Colonic mucosa (tissue), 4 donors: ENCODE measurements at regions not wholly inside any gene's neighbourhood (a gene's known extent, or its start where the extent isn't known, plus 50 kb on each side); places are given as distances from the start of the nearest gene placed in this dataset.

Source experiments
- DNase-seq: peaks from one replicate; pipeline ENCODE4 v3.0.0-alpha.2; 2020
- H3K27ac ChIP-seq: fragments of 200-600 bp; one replicate; pipeline ENCODE4 v1.8.0; 2021
- H3K27me3 ChIP-seq: fragments of 200-600 bp; one replicate; pipeline ENCODE4 v1.8.0; 2021
- H3K36me3 ChIP-seq: fragments of 200-600 bp; one replicate; pipeline ENCODE4 v1.8.0; 2021
- H3K4me1 ChIP-seq: fragments of 200-600 bp; one replicate; pipeline ENCODE4 v1.8.0; 2021; ENCODE audit warnings: mild to moderate bottlenecking
- H3K4me3 ChIP-seq: fragments of 200-600 bp; one replicate; pipeline ENCODE4 v1.8.0; 2021
- H3K9ac ChIP-seq, 2 donors: one replicate each; pipeline ENCODE4 v1.7.0; 2013; ENCODE audit warnings: control low read depth in 2 of 2, low read depth in 2 of 2, low read length in 2 of 2
- H3K9me3 ChIP-seq: fragments of 200-600 bp; one replicate; pipeline ENCODE4 v1.8.0; 2021
- intact Hi-C: fragments of 100-400 bp; cut with DNase I; formaldehyde crosslinking; loops from one replicate; pipeline ENCODE4 v1.14.1; 2022
- TF ChIP-seq, protein P1 (sequence below): fragments of 200-600 bp; IDR thresholded peaks from one replicate; pipeline ENCODE4 v1.8.0; 2022; ENCODE audit warnings: antibody characterized with exemption, mild to moderate bottlenecking
- donor health status: healthy.
- donor health status: DM: no; HTN: no; CAD: no.
- donor health status: DM: no; HTN: no; CAD: no.

DNA sequence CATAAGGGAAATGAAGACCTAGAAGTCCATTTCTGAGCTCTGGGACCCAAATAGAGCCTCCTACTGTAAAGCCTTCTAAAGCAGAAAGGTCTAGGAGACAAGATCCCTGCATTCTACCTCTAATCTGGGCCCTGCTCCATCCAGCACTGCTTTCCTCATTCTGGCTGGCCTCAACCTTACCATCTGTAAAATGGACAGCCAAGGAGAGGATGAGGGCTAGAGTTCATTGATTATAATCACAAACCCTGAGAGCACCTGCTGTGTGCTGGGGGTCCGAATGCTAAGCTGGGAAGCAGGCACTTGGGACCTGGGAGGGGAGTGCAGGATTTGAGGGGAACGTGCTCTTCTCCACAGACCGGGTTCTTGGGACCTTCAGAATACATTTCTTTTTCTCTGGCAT is 454.0 kb upstream of the ZMIZ1 start:
- intact Hi-C loops: no loop called here
- TF ChIP-seq, protein P1, sequence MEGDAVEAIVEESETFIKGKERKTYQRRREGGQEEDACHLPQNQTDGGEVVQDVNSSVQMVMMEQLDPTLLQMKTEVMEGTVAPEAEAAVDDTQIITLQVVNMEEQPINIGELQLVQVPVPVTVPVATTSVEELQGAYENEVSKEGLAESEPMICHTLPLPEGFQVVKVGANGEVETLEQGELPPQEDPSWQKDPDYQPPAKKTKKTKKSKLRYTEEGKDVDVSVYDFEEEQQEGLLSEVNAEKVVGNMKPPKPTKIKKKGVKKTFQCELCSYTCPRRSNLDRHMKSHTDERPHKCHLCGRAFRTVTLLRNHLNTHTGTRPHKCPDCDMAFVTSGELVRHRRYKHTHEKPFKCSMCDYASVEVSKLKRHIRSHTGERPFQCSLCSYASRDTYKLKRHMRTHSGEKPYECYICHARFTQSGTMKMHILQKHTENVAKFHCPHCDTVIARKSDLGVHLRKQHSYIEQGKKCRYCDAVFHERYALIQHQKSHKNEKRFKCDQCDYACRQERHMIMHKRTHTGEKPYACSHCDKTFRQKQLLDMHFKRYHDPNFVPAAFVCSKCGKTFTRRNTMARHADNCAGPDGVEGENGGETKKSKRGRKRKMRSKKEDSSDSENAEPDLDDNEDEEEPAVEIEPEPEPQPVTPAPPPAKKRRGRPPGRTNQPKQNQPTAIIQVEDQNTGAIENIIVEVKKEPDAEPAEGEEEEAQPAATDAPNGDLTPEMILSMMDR: no peak
- Histone ChIP-seq H3K9me3 (no peaks in the 10 kb centered on the region), H3K36me3 (no peaks in the 10 kb centered on the region), H3K9ac (no peak overlapping the region), H3K4me1 (peaks cover 11% of the 10 kb centered on the region), H3K27me3 (no peaks in the 10 kb centered on the region), H3K4me3 (no peak overlapping the region), H3K27ac (no peak overlapping the region)
- no peak for DNase-seq

DNA sequence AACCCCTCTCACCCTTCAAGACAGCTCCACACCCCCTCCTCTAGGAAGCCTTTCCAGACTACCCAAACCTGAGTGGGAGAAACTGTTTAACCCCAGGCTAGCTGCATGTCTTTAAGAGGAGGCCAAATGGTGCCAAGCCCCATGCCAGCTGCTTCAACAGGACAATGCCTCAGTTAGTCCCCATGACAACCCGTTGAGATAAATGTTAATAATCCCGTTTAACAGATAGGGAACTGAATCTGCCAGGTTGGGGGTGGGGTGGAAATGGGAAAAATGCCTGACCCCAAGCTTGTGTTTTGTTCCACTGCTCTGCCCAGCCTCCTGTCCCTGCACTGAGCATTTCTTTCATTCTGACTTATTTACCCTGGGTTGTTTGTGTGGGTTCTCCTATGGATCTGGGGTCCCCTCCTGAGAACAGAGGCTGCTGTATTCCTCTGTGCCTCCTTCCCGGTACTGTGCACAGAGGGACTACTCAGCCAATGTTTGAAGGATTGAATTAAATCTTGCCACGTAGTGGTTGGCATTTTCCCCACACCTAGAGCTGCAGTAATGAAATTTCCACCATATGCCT is 452.6 kb upstream of the ZMIZ1 start:
- Histone ChIP-seq H3K27me3 (no peaks in the 10 kb centered on the region), H3K9me3 (no peaks in the 10 kb centered on the region), H3K4me3 (no peak overlapping the region), H3K36me3 (no peaks in the 10 kb centered on the region), H3K27ac (no peak overlapping the region), H3K4me1 (peaks cover 11% of the 10 kb centered on the region), H3K9ac (no peak overlapping the region)
- DNase-seq: no peak
- TF ChIP-seq, protein P1: no peak
- intact Hi-C loops: no loop called here

DNA sequence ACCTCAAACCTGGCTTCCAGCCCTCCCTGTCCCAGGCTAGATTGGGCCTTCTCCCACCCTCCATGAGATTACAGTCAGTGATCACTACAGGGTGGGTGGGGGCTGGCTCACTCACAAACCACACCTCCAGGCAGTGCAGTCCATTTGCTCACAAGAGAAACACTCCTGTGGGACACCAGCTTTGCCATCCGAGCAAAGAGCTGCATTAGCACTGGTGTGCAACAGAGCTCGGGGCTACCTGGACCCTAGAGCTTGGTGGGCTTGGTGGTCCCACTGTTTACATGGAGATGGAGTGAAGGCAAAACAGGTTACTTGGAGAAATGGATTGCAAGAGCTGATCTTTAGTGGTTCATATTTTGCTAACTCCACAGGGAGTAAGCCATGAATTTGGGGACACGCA is 451.7 kb upstream of the ZMIZ1 start:
- H3K27me3 ChIP-seq: no peaks in the 10 kb centered on the region
- intact Hi-C loops: no loop called here
- TF ChIP-seq, protein P1: no peak
- no peak for DNase-seq
- peaks cover 11% of the 10 kb centered on the region for H3K4me1 ChIP-seq
- H3K27ac ChIP-seq: no peak overlapping the region
- no peak overlapping the region for H3K9ac ChIP-seq
- H3K36me3 ChIP-seq: no peaks in the 10 kb centered on the region
- H3K9me3 ChIP-seq: no peaks in the 10 kb centered on the region
- no peak overlapping the region for H3K4me3 ChIP-seq

DNA sequence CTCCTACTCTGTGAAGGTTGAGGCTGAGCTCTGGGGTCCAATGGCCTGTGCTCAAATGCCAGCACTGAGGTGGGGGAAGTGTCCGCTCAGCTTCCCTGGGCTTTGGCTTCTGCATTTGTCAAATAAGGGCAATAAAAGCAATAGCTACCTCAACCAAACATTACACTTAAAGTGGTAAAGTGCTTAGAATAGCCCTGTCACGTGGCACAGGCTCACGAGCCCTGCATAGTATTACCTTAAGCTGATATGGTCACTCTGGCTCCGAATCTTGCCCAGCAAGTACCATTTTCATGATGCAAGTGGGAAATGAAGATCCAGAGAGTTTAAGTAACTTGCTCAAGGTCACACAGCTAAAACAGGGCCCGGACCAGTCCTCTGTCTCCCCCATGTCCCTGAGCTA is 451.1 kb upstream of the ZMIZ1 start:
- Histone ChIP-seq H3K27me3 (no peaks in the 10 kb centered on the region), H3K4me1 (peaks cover 11% of the 10 kb centered on the region), H3K9me3 (no peaks in the 10 kb centered on the region), H3K36me3 (no peaks in the 10 kb centered on the region), H3K27ac (no peak overlapping the region), H3K4me3 (no peak overlapping the region), H3K9ac (no peak overlapping the region)
- peak; percentile 63 for DNase-seq
- intact Hi-C loops: no loop called here
- TF ChIP-seq, protein P1: no peak

DNA sequence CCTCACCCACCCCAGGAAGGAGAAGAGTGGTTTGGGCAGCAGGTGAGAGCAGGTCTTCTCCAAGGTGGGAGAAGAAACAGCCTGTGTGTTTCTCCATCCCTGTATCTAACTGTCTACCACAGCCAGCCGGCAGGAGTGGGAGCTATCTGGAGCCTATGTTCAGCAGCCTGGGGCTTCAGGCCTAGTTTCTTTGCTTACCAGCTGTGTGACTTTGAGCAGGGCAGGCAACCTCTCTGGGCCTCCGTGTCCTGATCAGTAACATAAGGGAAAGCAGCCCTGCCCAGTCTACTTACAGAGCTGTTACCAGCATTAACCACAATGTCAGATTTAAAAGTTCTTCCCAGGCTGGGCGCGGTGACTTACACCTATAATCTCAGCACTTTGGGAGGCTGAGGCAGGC is 450.7 kb upstream of the ZMIZ1 start:
- intact Hi-C loops: no loop called here
- Histone ChIP-seq H3K27ac (no peak overlapping the region), H3K4me3 (no peak overlapping the region), H3K27me3 (no peaks in the 10 kb centered on the region), H3K4me1 (peaks cover 11% of the 10 kb centered on the region), H3K9ac (no peak overlapping the region), H3K36me3 (no peaks in the 10 kb centered on the region), H3K9me3 (no peaks in the 10 kb centered on the region)
- no peak for DNase-seq
- TF ChIP-seq, protein P1: no peak
